ENCODE measurements at regions not wholly inside any gene's neighbourhood (a gene's known extent, or its start where the extent isn't known, plus 50 kb on each side); places are given as distances from the start of the nearest gene placed in this dataset.

DNA sequence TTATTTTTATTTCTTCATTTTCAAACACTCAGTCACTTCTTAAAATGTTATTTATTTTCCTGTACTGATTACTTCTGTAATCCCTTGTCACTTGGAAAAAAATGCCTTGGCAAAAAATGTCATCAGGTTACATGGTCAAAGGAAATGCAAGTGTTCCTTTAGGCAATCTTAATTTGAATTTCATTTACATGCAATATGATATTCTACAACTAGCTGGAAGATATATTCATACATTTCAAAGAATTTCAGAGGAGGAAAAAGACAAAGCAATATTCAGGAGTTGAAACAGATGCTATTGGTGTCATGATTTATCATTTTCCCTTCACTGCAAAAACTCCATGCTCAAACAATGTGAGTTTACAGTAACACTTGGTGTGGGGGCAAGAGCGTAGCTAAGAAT is 1316.6 kb downstream of the FSTL5 start:
- DNase-seq (ENCODE audit: low spot score), result no peak

DNA sequence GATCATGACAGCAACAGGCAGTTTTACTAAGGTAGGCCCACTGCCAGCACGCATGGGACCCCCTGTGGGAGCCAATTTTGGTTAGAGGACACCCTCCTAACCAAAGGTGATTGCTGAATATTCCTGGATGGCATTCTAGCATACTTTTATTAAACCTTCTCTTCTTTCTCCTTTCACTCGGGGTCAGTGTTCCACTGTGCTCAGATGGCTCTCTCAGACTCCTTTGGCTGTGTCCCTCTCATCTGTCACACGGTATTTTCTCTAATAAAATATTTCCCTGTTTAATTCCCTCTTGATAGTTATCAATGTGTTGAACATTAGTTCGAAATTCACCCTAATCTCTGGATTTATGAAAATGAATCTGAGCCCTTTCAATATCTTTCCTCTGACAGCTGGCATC is 1315.3 kb downstream of the FSTL5 start:
- no peak for DNase-seq (ENCODE audit: low spot score)

DNA sequence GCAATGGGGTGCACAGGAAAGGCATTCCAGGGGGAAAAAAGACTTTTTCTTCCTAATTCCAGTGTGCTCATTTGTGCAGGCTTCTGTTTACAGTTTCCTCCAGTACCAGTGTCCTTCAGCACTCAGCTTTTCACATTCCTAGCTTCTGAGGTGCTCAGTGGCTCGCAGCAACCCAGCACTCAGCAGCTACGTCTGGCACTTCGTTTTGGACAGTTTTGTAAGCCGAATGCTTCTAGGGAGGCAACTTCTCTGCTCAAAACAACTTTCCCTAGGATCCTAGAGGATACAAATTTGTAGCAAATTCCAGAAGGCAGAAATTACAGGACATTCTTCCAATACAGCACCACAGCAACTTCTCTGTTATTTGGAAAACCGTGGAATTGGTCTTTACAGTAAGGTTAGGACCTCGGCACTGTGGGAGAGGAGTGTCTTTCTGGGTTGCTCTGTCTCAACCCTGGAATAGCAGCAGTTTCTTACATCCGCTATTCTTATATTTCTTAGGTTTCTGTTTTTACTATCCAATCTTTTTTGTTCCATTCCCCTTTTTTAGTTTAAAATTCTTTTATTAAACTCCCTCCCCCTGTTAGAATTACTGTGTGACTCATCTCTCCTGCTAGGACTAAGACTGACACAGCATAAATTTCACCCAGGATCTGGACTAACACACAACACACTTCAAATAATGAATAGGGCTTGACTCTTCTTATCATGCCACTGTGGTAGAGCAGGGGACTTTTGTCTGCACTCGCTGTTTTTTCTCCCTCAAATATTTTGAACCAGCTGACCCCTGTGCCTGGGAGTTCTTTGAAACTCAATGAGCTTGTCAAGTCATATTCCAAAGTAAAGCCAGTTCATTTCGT is 1314.7 kb downstream of the FSTL5 start:
- no peak for DNase-seq (ENCODE audit: low spot score)

DNA sequence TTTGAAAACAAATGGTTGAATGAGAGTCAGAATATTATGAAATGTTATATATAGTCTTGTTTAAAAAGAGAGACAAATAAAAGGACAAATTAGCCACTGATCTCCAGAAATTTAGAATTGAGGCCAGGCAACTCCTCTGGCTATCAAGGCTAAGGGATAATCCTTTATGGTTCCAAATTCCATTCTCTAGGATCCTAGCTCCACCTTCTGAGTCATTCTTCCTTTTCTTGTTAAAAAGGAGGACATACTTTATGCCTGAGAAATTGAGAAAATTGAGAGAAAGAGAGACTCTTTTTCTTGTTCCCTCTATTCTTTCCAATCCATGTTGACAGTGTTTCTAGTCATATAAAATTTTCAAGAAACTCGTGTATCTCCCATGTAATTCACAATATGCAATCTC is 1299.5 kb downstream of the FSTL5 start:
- DNase-seq (ENCODE audit: low spot score), result no peak

DNA sequence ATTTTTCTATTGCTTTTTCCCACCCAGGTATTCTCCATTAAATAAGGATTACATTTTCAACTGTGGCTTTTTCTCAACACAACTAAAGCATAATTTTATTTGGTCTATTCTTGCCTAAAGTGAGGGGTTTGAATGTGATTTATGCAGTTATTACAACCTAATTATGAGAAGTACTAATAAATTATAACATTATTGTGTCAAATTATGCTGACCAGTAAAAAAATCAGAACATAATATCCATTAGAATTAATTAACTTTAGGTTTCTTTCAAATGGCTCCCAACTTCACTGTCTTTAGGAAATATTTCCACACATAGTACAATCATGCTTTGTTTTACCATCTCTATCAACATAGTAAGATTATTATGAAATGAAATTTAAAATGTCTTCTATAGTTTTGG is 1293.9 kb downstream of the FSTL5 start:
- DNase-seq (ENCODE audit: low spot score), result no peak

DNA sequence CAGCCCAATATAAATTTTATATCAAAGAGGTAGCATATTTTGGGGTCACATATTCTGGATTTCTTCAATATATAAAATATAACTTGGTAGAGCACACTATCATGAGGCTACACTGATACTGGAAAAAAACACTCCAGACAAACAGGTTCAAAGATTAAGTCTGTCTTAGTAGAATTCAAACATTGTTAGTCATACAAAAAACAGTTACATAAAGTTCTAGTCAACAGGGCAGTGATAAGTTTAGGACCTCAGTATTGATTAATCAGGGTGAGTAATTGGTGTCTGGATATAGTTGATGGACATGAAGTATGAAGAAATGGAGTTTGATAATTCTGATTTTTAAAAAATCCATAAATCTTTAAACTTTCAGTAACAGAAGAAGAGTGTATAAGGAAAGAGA is 1291.3 kb downstream of the FSTL5 start:
- no peak for DNase-seq (ENCODE audit: low spot score)

DNA sequence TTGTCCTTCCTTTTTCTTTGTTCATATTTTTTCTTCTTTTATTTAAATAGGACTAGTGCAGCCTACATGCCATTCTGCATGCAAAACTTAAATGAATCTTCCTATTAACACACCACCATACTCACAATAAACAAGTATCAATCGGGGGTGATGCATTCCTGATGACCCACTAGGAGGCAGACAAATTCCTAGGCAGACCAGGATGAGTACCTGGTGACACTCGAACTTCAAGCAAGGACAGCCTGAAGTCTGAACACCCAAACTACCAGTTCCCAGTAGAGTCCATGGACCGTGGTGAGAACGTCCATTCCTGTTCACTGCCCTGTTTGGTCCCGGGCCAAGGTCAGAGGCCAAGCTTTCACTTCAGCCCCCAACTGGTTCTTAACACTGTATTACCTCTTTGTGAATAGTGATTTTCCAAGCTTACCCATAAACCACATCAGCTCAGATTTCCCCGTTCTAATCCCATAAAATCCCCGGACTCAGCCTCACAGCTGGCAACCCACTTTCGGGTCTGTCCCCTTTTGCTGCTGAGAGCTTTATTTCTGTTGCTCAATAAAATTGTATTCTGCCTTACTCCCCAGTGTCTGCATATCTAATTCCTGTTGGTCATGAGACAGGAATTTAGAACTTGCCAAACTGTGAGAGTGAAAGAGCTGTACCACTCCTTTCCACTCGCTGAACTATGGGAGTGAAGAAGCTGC is 1286.6 kb downstream of the FSTL5 start:
- DNase-seq (ENCODE audit: low spot score), result no peak

DNA sequence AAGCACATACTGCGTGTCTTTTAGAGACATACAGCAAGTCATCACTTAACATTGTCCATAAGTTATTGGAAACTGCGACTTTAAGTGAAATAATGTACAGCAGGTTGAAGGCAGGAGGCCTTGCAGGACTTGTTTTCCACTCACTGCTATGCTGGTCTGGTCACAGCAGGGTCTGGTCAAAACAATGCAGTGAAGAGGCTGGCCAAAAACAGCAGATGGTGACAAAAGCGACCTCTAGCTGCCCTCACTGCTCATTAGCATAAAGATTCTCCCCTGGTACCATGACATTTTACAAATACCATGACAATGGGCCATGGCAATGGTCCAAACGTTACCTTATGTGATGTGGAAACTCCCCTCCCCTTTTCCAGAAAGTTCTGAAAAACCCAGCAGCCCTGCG is 1283.6 kb downstream of the FSTL5 start:
- no peak for DNase-seq (ENCODE audit: low spot score)

DNA sequence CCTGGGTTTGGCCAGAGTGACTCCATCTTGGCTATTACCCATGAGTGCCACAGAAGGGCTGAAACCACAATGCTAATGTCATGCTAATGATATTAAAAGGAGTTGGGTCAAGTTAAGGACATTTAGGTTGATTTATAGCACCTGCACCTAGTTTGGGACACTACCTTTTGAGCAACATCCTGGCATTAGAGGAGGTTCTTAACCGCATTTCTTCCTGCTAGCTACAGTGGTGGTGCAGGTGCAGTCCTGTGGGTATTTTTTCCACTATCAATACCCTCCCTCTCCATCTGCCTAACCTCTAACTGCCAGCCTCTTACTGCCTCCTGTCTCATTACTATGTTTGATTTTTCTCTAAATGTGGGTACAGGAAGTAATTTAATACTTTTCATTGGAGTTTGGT is 1276.1 kb downstream of the FSTL5 start:
- DNase-seq (ENCODE audit: low spot score), result no peak

DNA sequence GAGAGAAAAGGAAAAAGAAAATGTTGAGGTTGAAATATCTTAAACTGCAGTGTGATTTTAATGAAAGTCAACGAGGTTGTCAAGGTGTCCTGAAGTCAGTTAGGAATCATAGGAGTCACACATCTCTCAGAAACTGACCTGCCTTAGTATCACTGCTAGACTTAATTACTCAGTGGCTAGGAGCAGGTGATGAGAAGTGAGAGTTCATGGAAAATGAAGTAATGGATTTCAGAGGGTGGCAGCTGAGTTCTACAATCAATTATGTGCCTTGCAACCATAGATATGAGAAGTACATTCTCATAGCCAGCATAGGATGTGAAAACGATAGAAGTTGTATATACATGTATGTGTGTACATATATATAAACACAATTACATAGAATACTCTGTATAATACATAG is 1269.7 kb downstream of the FSTL5 start:
- DNase-seq (ENCODE audit: low spot score), result no peak

DNA sequence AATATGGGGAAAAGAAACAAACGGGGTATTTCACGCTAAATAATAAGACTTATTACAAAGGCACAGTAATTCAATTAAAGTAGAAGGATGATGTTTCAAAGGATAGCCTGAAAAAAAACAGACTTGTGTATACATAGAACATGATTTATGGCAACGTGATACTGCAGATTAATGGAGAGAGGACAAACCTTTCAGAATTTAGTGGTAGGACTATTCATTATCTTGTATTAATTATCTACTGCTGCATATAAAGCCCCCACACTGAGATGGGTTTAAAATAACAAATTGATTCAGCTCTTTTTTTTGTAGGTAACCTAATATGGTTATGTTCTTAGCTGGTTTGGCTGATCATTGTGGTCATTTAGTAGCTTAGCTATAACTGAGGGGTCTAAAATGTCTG is 1269.0 kb downstream of the FSTL5 start:
- no peak for DNase-seq (ENCODE audit: low spot score)

DNA sequence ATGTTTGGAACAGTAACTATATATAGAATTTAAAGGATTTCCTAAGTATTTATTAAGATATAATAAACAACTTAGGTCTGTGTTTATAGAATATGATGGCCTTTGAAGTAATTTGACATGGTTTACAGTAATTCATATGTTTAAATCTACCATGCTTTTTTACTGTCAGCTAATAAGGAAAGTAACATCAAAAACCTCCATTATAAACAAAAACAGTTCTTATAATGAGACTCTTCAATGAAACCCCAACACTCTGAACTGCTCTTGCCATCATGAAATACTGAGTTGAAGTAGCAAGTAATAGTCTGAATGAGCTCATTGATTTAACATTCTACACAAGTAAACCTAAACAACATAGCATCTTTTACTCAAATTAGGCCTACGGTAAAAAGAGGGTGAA is 1236.5 kb downstream of the FSTL5 start:
- no peak for DNase-seq (ENCODE audit: low spot score)

DNA sequence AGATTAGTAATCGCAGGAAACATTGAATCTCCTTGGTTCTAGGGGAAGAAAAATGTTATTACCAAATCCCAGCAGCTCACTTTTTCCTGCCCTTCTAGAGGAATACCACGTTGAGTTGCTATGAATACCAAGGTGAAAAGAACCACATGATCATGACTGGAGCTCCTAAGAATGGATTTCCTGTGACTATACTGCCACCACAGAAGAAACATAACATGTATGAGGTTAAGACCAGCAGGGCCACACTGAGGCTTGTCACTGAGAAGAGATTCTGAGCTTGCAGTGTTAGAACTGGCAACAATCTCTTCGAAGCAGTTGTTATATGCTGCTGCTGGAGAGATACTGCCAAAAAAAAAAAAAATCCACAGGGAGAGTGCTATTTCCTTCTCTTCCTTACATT is 1235.3 kb downstream of the FSTL5 start:
- no peak for DNase-seq (ENCODE audit: low spot score)

DNA sequence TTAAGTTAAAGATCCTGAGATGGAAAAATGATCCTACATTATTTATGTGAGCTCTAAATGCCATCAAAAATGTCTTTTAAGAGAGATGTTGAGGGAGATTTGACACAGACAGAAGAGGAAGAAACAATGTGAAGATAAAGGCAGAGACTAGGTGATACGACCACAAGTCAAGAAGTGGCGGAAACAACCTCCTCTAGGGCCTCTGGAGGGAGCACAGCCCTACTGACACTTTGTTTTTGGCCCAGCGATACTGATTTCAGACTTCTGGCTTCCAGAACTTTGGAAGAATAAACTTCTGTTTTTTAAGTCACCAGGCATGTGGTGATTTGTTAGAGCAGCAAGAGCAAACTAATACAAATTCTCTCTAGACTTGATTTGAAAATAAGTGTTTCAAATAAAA is 1216.1 kb downstream of the FSTL5 start:
- DNase-seq (ENCODE audit: low spot score), result no peak

DNA sequence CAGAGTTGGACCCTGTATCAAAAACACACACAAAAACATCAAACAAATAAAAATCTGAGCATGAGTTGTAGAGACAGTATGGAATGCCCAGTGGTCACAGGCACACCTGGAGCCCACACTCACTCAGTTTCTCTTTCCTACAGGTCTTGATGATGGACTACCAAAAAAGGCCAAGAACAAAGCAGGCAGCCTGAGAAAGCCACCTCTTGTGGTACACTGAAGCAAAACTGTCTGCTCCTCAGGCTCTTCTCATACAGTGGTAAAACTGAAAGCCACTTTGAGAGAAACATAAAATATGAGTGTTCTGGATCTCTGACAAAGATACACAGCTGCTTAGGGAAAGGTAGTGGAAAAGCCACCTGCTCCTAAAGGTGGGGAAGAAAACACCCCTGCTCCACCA is 1206.9 kb downstream of the FSTL5 start:
- no peak for DNase-seq (ENCODE audit: low spot score)

DNA sequence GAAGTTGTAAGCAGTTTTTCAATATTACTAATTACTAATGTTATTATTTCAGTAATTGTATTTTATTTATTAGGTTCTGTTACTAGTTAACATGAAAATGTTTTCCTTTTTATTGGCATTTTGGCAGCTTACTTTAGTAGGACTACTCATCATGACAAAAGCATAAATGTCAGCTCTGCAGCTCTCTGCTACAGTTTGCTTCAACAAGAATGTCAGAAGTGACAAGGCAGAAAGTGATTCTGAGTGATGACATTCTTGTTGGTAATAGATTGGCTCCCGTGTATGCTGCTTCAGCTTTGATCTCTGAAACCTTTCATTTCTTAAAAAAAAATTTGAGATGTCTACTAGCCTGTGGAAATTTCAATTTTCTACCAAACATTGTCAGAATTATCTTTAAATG is 1193.9 kb downstream of the FSTL5 start:
- DNase-seq (ENCODE audit: low spot score), result no peak

DNA sequence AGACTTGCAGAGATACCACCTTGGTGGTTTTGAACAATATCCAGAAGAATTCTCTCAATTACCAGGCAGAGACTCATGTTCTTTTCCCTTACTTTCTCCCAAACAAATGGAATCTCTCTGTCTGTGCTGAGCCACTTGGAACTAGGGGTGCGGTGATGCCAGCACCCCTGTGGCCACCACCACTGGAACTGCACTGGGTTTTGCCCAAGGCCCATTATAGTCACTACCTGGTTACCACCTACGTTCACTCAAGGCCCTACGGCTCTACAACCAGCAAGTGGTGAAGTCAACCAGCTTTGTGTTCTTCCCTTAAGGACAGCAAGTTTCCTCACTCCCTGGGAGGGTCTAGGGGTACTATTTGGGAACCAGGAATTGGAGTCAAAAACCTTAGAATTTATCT is 1183.7 kb downstream of the FSTL5 start:
- DNase-seq (ENCODE audit: low spot score), result no peak

DNA sequence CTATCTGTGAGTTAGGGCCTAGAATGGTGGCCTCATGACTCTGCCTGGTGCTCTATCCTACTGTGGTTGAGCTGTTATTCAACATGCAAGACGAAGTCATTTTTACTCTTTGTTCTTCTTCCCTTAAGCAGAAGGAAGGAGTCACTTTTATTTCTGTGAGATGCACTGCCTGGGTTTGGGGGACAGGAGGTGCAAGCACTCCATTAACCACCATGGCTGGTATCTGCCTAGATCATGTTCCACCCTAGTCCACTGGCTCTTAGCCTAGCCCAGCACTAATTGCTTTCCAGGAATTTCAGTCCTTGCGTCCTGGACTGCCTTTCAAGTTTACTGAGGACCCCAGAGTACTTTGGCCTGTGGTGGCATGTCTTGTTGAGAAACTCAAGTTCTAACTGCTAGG is 1182.7 kb downstream of the FSTL5 start:
- DNase-seq (ENCODE audit: low spot score), result no peak

DNA sequence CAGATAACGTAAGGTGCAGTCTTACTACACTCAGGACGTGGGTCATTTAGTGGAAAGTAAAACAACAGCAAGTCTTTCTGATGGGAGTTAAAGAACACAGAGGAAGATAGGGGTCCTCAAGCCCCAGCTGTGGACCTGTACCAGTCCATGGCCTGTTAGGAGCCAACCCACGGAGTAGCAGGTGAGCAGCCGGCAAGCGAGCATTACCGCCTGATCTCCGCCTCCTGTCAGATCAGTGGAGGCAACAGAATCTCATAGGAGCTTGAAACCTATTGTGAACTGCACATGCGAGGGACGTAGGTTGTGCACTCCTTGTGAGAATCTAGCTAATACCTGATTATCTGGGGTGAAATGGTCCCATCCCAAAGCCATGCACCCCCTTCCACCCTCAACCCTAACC is 1180.8 kb downstream of the FSTL5 start:
- DNase-seq (ENCODE audit: low spot score), result no peak

DNA sequence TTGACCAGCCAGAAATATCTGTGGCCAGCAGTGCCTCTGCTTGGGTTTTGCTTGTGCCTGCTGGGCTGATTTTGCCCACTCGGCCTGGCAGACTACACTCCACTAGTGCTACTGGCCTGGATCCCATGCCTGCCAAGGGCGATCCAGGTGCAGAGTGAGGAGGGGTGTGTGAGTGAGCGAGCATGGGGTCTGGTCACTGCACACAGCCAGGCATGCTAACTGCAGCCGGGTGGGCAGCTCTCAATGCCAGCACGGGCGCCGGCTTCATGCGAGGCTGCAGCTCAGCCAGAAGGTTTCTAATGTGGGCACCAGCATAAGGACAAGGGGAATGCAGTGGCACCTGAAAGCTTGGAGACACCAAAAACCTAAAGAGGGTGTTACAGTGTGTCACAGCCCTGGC is 1161.4 kb downstream of the FSTL5 start:
- no peak for DNase-seq (ENCODE audit: low spot score)

DNA sequence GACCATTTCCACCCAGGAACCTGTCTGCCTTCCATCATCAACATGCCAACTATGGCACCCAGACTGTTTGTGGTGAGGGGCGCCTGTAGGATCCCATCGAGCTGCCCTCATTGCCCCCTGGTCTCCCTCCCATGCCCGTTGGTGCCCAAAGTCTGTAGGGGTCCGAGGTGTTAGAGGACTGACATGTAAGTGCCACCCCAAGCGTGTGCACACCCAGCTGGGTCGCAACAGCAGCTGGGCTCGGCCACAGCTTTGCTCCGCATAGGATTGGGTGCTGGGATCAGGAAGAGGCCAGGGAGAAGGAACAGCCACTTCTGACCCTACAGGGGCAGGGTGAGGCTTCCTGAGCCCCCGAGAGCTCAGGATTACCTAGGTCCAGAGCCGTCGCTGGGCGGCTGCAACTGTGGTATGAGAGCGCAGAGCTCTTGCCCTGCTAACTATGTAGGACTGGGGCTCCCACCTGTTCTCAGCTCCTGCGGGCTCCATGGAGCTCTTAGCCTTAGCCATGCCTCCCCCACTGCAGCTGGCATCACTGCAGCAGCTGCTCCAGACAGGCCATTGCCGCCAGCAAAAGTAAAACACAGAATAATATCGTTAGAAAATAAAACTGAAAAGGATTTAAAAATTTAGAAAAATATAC is 1160.3 kb downstream of the FSTL5 start:
- no peak for DNase-seq (ENCODE audit: low spot score)

DNA sequence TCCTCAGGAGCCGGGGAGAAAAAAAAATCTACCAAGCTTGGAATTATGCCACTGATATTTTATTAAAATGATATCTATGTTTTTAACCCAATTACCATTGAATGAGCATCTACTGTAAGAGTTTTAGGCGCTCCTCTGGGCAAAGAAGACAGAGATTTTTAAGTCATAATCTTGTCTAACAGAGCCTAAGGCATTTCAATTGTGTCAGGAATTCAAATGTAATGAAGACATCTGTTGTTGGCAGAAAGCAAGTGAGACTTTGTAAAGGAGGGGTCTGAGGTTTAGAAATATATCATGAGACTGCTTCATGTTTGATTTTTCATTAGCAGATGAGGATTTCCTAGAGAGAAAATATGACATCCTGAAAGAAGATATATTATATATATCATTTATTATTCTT is 1158.1 kb downstream of the FSTL5 start:
- DNase-seq (ENCODE audit: low spot score), result no peak

DNA sequence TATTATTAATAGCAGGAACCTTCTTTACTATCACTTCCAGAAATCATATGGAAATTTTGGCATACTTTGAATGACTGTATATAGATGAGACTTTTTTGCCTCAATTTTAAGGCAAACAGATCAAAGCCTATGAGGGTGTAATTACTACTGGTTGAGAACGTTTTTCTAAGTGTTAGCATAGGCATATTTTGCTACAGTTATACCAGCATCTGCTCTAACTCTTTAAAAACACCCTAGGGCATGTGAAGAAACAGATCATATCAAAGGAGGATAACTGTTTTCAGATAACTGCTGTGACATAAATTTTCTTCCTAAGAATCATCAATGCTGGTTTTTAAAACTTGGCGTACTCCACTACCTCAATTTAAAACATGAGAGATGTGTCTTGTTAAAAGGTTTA is 1155.3 kb downstream of the FSTL5 start:
- DNase-seq (ENCODE audit: low spot score), result no peak
